ENCODE measurements at regions not wholly inside any gene's neighbourhood (a gene's known extent, or its start where the extent isn't known, plus 50 kb on each side); places are given as distances from the start of the nearest gene placed in this dataset.

DNA sequence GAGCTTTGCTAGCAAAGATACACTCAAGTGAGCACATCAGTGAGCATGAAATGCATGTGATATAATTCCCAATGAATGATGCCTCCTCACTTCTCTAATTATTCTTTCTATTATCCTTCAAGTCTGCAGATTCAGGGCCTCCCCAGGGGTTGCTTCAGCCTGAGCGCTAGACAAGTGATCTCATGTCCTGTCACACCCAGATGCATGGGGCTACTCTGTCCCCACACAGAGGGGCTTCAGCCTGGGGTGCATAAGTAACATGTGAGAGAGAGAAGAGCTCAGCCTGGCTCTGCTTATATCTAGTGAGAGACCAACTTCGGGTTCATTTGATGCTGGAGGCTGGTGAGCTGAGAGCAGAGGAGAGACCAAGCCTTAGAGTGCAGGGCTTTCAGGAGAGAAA lies 85.2 kb downstream of the VPREB1 start:
- H3K4ac ChIP-seq (replicated peaks; ENCODE audit: insufficient read length, low read depth, low read length), result no peak overlapping the region
- H2BK120ac ChIP-seq (replicated peaks; ENCODE audit: low read depth, low read length), result no peak overlapping the region
- no peak overlapping the region for H3K27ac ChIP-seq (ENCODE audit: low read depth, low read length)
- H3K79me1 ChIP-seq (ENCODE audit: low read depth, low read length), result no peaks in the 10 kb centered on the region
- peaks cover 71 to 100% (median 97%) of the 10 kb centered on the region in 4 experiments for H3K27me3 ChIP-seq (replicated peaks in 1 of 4; ENCODE audit: control insufficient read depth in 3 of 4, extremely low read depth in 1 of 4, insufficient read depth in 3 of 4, low read length in 3 of 4)
- CTCF ChIA-PET (ENCODE audit: partially characterized antibody), result interaction anchor here (0.8 to 2.1 kb wide), 7 partner anchors 8 to 129 kb away, joined by 3 to 13 read pairs (median 5); no protein-coding TSS in a partner anchor
- no peak overlapping the region for H2BK12ac ChIP-seq (ENCODE audit: low read depth, low read length)
- no peak overlapping the region for H3K14ac ChIP-seq (ENCODE audit: insufficient read length)
- TF ChIP-seq SIRT6 (IDR thresholded peaks at IDR 0.05; ENCODE audit: low read length), result no peak
- TF ChIP-seq POLR2A (IDR thresholded peaks at IDR 0.05; ENCODE audit: control extremely low read depth in 1 of 2, low read depth in 2 of 2, low read length in 2 of 2), result no peak
- no peak for TF ChIP-seq ASH2L (IDR thresholded peaks at IDR 0.05; ENCODE audit: low read length)
- TF ChIP-seq, protein P1, sequence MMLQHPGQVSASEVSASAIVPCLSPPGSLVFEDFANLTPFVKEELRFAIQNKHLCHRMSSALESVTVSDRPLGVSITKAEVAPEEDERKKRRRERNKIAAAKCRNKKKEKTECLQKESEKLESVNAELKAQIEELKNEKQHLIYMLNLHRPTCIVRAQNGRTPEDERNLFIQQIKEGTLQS (IDR thresholded peaks at IDR 0.05; ENCODE audit: insufficient read depth, low read depth, low read length), result no peak
- no peak for TF ChIP-seq FOSL1 (IDR thresholded peaks at IDR 0.05; ENCODE audit: insufficient read depth, low read depth, low read length)
- no peak for TF ChIP-seq JUN (IDR thresholded peaks at IDR 0.05; ENCODE audit: low read depth, low read length)
- TF ChIP-seq CHD2 (IDR thresholded peaks at IDR 0.05; ENCODE audit: low read length), result no peak
- TF ChIP-seq TAF7 (optimal IDR thresholded peaks at IDR 0.05; ENCODE audit: borderline replicate concordance, low read depth, low read length), result no peak
- TF ChIP-seq NANOG (IDR thresholded peaks at IDR 0.05; ENCODE audit: insufficient read depth, low read depth, low read length, poor library complexity, severe bottlenecking), result no peak
- TF ChIP-seq RFX5 (IDR thresholded peaks at IDR 0.05; ENCODE audit: borderline replicate concordance, low read depth, low read length), result no peak
- no peak for TF ChIP-seq SIN3A (conservative IDR thresholded peaks at IDR 0.05 in 1 of 2, IDR thresholded peaks at IDR 0.05 in 1 of 2; ENCODE audit: low read depth in 1 of 2, low read length in 2 of 2)
- TF ChIP-seq SRF (IDR thresholded peaks at IDR 0.05; ENCODE audit: low read depth, low read length), result no peak
- no peak for TF ChIP-seq SUZ12 (IDR thresholded peaks at IDR 0.05; ENCODE audit: low read length)
- H3K56ac ChIP-seq (replicated peaks; ENCODE audit: insufficient read length, low read depth, low read length), result no peak overlapping the region
- no peaks in the 10 kb centered on the region for H3K4me1 ChIP-seq (replicated peaks in 1 of 4; ENCODE audit: control insufficient read depth in 3 of 4, insufficient read depth in 4 of 4, low read length in 3 of 4)
- H2BK15ac ChIP-seq (ENCODE audit: low read length), result no peak overlapping the region
- H3K23me2 ChIP-seq (ENCODE audit: low read depth, low read length), result no peaks in the 10 kb centered on the region
- H4K8ac ChIP-seq (ENCODE audit: extremely low read depth, insufficient read depth, low read length), result no peak overlapping the region
- no peak overlapping the region for H3K4me3 ChIP-seq (ENCODE audit: extremely low read depth in 1 of 4, insufficient read depth in 2 of 4, low read depth in 3 of 4, low read length in 4 of 4)
- H3K4me2 ChIP-seq (ENCODE audit: insufficient read depth in 1 of 2, low read depth in 2 of 2, low read length in 2 of 2), result no peak overlapping the region
- H3K9me3 ChIP-seq (ENCODE audit: insufficient read depth in 2 of 2, low read depth in 1 of 2, low read length in 1 of 2), result no peaks in the 10 kb centered on the region
- no peak overlapping the region for H3K9ac ChIP-seq (replicated peaks in 1 of 4; ENCODE audit: extremely low read depth in 1 of 4, low read depth in 3 of 4, low read length in 3 of 4)
- H4K91ac ChIP-seq (replicated peaks; ENCODE audit: insufficient read length, low read length), result no peak overlapping the region
- DNase-seq (ENCODE audit: low read depth in 1 of 2, low spot score in 2 of 2), result no peak
- H3K23ac ChIP-seq (ENCODE audit: insufficient read length), result no peak overlapping the region
- WGBS, 2 experiments (ENCODE audit: extremely low coverage in 1 of 2, insufficient coverage in 1 of 2, insufficient read length in 1 of 2, insufficient replicate concordance in 2 of 2, low coverage in 1 of 2, low lambda C conversion rate in 2 of 2, missing lambda C conversion rate in 1 of 2), result 72% methylated on average over 2 of the region's 2 CpGs; no CpG with 5 or more reads in 1 of the 2 experiments
- H2BK20ac ChIP-seq (ENCODE audit: low read length), result no peak overlapping the region
- H3K36me3 ChIP-seq (ENCODE audit: control insufficient read depth in 2 of 4, insufficient read depth in 4 of 4, low read length in 3 of 4), result no peaks in the 10 kb centered on the region
- H4K20me1 ChIP-seq (replicated peaks in 1 of 2; ENCODE audit: control insufficient read depth in 1 of 2, insufficient read depth in 2 of 2, low read length in 2 of 2), result peaks cover 2 to 6% of the 10 kb centered on the region in 2 experiments
- no peak overlapping the region for H4K5ac ChIP-seq (ENCODE audit: insufficient read length, low read depth, low read length)
- H3K79me2 ChIP-seq (ENCODE audit: control insufficient read depth in 1 of 2, insufficient read depth in 2 of 2, low read length in 2 of 2), result no peaks in the 10 kb centered on the region
- no peak overlapping the region for H2AK5ac ChIP-seq (ENCODE audit: low read depth, low read length)
- no peak overlapping the region for H2AFZ ChIP-seq (ENCODE audit: low read length)
- H3K18ac ChIP-seq (ENCODE audit: extremely low read depth, low read length), result no peak overlapping the region
- POLR2A ChIA-PET (ENCODE audit: partially characterized antibody), result no interaction called here
- no peak overlapping the region for H2BK5ac ChIP-seq (ENCODE audit: low read depth, low read length)
- no peak for FAIRE-seq

Data from H1 (cell line).